Naive thymus-derived CD8-positive, alpha-beta T cell (primary cell): ENCODE measurements at regions not wholly inside any gene's neighbourhood (a gene's known extent, or its start where the extent isn't known, plus 50 kb on each side); places are given as distances from the start of the nearest gene placed in this dataset.

Experiments used
- ATAC-seq, 2 donors: fragments of 150-1000 bp; cut with Tn5 transposase in 1 of 2; sonication (Bioruptor Pico), chemical (Tn5 transposase) in 1 of 2; 1 replicate in 1 of 2; 2 replicates in 1 of 2; pipeline ENCODE4 v1.10.0; 2021; ENCODE audit warnings: mild to moderate bottlenecking in 2 of 2, moderate library complexity in 2 of 2
- POLR2A ChIA-PET: fragments of 350-600 bp; sonication (Branson Sonifier 250); formaldehyde crosslinking; loops from one replicate; lab custom pipeline; 2021; ENCODE audit warnings: antibody characterized with exemption; lab: Charles Lee
- DNase-seq, 10 donors: peaks; one replicate each; pipeline versions ENCODE4 v3.0.0 to v3.0.0-alpha.2; 2020 to 2022
- H3K27ac Mint-ChIP-seq, 10 donors: one replicate each; pipeline ENCODE4 v1.8.0; 2020 to 2022; ENCODE audit warnings: mild to moderate bottlenecking in 10 of 10, mixed read lengths in 10 of 10, moderate library complexity in 4 of 10, inconsistent platforms in 1 of 10
- H3K27me3 Mint-ChIP-seq, 5 donors: one replicate each; pipeline ENCODE4 v1.8.0; 2021 to 2022; ENCODE audit warnings: mixed read lengths in 5 of 5
- H3K36me3 Mint-ChIP-seq, 3 donors: one replicate each; pipeline ENCODE4 v1.8.0; 2020 to 2022; ENCODE audit warnings: mixed read lengths in 3 of 3, mild to moderate bottlenecking in 2 of 3, inconsistent platforms in 1 of 3
- H3K4me1 Mint-ChIP-seq, 4 donors: one replicate each; pipeline ENCODE4 v1.8.0; 2021 to 2022; ENCODE audit warnings: mixed read lengths in 4 of 4
- H3K4me3 Mint-ChIP-seq, 10 donors: one replicate each; pipeline ENCODE4 v1.8.0; 2020 to 2022; ENCODE audit warnings: mild to moderate bottlenecking in 10 of 10, mixed read lengths in 10 of 10, moderate library complexity in 6 of 10, inconsistent platforms in 1 of 10
- H3K9me3 Mint-ChIP-seq, 9 donors: one replicate each; pipeline ENCODE4 v1.8.0; 2020 to 2022; ENCODE audit warnings: mixed read lengths in 9 of 9, mild to moderate bottlenecking in 3 of 9, inconsistent platforms in 1 of 9, moderate library complexity in 1 of 9

DNA sequence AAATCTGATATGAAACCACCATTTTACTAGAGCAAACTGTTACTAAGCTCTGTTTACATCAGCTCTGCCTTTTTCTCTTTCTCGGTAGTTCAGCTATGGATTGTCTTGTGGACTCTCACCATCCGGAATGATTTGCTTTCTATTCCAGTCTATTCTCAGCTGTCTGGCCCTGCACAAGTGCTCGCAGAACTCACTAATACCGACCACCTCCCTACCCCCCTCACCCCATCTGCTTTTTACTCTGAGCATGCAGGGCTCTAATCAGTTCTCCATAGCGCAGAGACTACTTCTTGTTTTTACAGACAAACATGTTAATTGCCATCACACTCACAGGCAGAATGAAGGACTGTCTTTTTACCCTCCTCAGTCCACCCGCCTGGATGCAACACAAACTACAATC, 180.7 kb upstream of the POU3F3 start:
- POLR2A ChIA-PET, result no interaction called here

DNA sequence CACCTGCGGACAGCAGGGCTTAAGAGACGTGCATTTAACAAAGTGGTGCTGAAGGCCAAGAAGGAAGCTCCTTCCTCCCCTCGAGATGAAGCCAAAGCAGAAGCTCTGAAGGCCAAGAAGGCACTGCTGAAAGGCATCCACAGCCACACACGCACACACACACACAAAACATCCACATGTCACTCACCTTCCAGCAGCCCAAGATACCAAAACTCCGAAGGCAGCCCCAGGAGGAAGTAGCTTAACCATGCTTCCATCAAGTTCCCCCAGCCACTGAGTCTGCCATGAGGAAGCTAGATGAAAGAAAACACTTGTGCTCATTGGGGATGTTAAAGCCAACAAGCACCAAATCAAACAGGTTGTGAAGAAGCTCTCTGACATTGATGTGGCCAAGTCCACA, 175.7 kb upstream of the POU3F3 start:
- H3K4me3 Mint-ChIP-seq, result no peak overlapping the region
- H3K4me1 Mint-ChIP-seq, result no peaks in the 10 kb centered on the region
- ATAC-seq (no peak), DNase-seq (no peak)
- POLR2A ChIA-PET, result no interaction called here
- no peak overlapping the region for H3K27ac Mint-ChIP-seq
- H3K36me3 Mint-ChIP-seq, result no peaks in the 10 kb centered on the region
- peaks cover 0 to 5% (median 0%) of the 10 kb centered on the region in 9 donors for H3K9me3 Mint-ChIP-seq
- H3K27me3 Mint-ChIP-seq, result peaks cover 1 to 24% (median 7%) of the 10 kb centered on the region in 5 donors

More for the DNA sequence above, 180.7 kb upstream of the POU3F3 start:
- no peak for DNase-seq
- peaks cover 0 to 5% (median 0%) of the 10 kb centered on the region in 9 donors for H3K9me3 Mint-ChIP-seq
- ATAC-seq, result no peak
- H3K27me3 Mint-ChIP-seq, result peaks cover 5 to 30% (median 12%) of the 10 kb centered on the region in 5 donors
- H3K4me1 Mint-ChIP-seq, result no peaks in the 10 kb centered on the region
- H3K4me3 Mint-ChIP-seq, result no peak overlapping the region
- no peak overlapping the region for H3K27ac Mint-ChIP-seq
- no peaks in the 10 kb centered on the region for H3K36me3 Mint-ChIP-seq

DNA sequence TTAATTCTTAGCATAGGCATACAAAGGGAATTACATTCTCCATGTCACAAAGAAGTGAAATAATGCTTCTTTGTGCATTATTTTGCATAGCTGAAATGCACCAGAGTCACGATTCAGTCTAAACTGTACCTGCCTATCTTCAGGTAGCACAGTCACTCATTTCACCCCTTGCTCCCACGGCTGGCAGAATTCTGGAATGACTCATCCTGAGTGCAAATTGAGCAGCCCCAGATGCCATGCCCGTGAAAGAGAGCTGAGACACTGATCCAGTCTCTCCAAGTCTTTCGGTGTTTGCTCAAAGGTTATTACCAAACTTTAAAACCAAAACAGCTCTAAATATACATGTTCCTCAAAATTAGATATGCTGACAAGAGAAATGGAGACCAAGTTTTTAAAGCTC, 168.3 kb upstream of the POU3F3 start:
- H3K9me3 Mint-ChIP-seq, result no peaks in the 10 kb centered on the region
- POLR2A ChIA-PET, result no interaction called here

DNA sequence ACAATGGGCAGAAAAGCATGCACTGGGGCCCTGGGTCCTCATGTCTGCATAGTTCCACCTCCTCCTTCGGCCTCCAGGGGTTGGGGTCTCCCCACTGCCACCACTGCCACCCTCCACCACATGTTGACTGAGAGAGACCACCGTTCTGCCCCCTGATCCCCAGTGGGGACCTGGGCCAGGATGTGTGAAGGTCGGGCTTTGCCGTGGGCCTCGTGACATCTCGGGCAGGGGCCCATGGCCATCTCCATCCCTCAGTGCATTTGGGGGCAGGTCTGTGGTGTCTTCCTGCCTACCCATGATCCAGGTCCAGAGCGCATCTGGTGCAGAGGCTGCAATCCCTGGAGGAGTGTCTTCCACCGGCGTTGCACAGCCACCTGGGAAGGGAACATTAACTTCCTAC, 166.8 kb upstream of the POU3F3 start:
- no peak overlapping the region for H3K27ac Mint-ChIP-seq
- no peaks in the 10 kb centered on the region for H3K36me3 Mint-ChIP-seq
- POLR2A ChIA-PET, result no interaction called here
- no peak for DNase-seq
- no peaks in the 10 kb centered on the region for H3K4me1 Mint-ChIP-seq
- ATAC-seq, result no peak
- H3K9me3 Mint-ChIP-seq, result peaks cover 0 to 4% (median 0%) of the 10 kb centered on the region in 9 donors
- H3K27me3 Mint-ChIP-seq, result peaks cover 0 to 4% (median 0%) of the 10 kb centered on the region in 5 donors
- H3K4me3 Mint-ChIP-seq, result no peak overlapping the region

More for the DNA sequence above, 168.3 kb upstream of the POU3F3 start:
- Mint-ChIP-seq H3K27me3 (peaks cover 0 to 4% (median 0%) of the 10 kb centered on the region in 5 donors), H3K36me3 (no peaks in the 10 kb centered on the region), H3K4me1 (no peaks in the 10 kb centered on the region), H3K4me3 (no peak overlapping the region), H3K27ac (peak overlapping the region in 1 of 10 donors; percentile 15)
- no peak for DNase-seq
- ATAC-seq, result no peak

DNA sequence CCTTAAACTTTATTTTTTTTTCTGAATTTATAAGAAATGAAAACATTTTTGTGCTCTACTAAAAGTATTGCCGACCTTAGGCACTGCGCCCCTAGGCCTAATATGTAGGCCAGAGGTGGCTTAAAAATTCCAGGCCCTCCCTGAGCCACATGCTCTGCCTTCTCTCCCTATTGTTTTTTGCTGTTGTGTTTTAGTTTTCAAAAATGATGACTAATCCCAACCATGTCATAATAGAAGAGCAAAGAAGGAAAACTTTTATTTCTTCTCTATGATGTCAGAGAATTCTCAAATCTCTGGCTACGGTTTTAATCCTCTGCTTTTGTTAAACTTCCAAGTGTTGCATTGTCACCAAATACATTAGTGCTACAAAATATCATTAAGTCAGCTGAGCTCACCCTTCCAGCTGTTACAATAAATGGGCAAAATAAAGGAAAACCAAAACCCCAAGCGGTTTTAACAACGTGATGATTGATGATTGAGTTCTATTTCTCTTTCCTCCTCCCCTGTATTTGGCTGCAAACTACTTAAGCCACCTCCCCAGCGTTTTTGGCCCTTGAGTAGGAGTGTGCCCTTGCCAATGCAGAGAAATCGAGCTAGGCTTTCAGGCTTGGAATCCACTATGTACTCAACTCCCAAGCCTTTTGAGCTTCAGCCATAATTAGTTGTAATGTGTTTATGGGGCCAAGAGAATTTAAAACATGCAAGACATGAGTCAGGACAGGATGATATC, 163.5 kb upstream of the POU3F3 start:
- peaks cover 0 to 4% (median 0%) of the 10 kb centered on the region in 5 donors for H3K27me3 Mint-ChIP-seq
- H3K4me1 Mint-ChIP-seq, result no peaks in the 10 kb centered on the region
- DNase-seq (no peak), ATAC-seq (no peak)
- H3K27ac Mint-ChIP-seq, result no peak overlapping the region
- H3K9me3 Mint-ChIP-seq, result peaks cover 0 to 8% (median 0%) of the 10 kb centered on the region in 9 donors
- POLR2A ChIA-PET, result no interaction called here
- no peak overlapping the region for H3K4me3 Mint-ChIP-seq
- no peaks in the 10 kb centered on the region for H3K36me3 Mint-ChIP-seq

DNA sequence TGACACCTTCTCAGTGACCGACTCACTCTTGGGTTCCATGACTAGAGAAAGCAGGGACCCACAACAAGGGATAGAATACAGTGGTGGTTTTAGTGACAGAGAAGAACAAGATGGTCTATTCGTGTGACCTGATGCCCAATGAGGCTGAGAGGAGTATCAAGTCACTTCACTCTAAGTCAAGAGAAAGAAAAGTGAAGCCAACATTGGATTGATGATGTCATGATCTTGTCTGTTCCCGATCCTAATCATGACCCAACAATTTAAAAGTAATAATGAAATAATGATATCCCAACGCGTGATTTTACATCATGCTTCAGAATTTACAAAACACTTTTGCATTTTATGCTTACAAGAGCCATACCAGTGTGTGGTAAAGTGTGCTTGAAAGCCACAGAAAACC, 155.6 kb upstream of the POU3F3 start:
- no peak overlapping the region for H3K4me3 Mint-ChIP-seq
- POLR2A ChIA-PET, result no interaction called here
- H3K36me3 Mint-ChIP-seq, result no peaks in the 10 kb centered on the region
- no peak for ATAC-seq
- H3K4me1 Mint-ChIP-seq, result no peaks in the 10 kb centered on the region
- no peak overlapping the region for H3K27ac Mint-ChIP-seq
- H3K27me3 Mint-ChIP-seq, result peaks cover 0 to 4% (median 0%) of the 10 kb centered on the region in 5 donors
- H3K9me3 Mint-ChIP-seq, result no peaks in the 10 kb centered on the region
- no peak for DNase-seq

DNA sequence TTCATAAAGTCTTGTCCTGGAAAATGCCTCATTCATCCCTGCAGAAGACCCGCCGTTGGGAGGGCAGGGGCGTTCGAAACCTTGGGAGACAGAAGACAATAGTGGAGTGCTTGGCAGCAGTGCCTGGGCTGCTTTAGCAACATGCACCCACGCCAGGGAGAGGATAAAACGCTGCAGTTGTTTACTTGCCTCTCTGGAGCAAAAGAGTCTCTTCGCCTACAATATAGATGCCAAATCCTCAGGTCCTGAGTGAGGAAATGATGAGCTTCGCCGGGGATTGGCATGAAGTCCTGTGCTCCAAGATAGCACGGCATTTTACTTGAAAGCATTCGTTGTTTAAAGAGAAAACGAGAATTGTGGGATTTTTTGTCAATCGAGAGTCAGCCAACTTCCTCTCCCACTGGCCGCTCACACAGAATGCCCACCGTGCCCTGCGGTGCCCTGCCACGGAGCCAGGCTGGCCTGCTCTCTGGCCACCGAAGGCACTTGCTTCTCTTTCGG, 152.5 kb upstream of the POU3F3 start:
- no peaks in the 10 kb centered on the region for H3K36me3 Mint-ChIP-seq
- no peak overlapping the region for H3K4me3 Mint-ChIP-seq
- H3K4me1 Mint-ChIP-seq, result no peaks in the 10 kb centered on the region
- POLR2A ChIA-PET, result no interaction called here
- no peak for DNase-seq
- no peaks in the 10 kb centered on the region for H3K9me3 Mint-ChIP-seq
- no peak for ATAC-seq
- H3K27ac Mint-ChIP-seq, result no peak overlapping the region
- H3K27me3 Mint-ChIP-seq, result peaks cover 0 to 4% (median 0%) of the 10 kb centered on the region in 5 donors

DNA sequence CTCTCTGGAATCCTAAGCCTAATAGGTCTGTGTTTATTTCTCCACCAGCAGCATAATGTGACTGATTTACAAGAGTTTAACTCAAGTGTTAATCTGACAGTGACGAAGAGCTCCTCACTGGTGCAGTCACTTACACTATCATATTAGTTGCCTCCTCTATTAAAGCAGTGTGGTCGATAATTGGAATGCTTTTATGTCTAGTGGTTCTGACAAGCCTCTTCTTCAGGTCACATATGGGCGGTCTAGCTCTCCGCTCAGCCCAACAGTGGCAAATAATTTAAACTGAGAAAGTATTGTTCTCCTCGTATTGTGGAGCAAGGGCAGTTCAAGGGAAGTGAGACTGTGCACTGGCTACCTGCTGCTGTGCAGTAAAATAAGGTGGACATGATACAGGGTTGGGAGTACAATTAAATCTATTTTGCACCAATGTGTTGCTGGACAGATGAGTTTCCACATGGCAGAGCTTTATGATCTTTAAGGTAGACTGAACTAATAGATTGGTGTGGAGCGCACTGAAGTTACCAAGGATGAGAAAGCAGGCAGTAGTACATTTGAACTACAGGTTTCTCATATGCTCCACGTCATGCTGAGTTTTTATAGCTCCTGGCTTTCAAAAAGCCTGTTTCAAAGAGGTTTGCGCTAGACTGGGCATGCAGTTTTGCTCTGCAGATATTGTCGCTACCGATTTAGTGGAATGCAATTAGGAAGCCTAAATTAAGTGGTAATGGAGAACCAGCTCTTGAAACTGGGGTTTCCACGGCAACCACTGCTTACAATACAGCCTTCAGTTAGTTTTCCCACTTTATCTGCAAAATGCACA, 151.7 kb upstream of the POU3F3 start:
- no peak overlapping the region for H3K27ac Mint-ChIP-seq
- ATAC-seq, result no peak
- peaks cover 0 to 4% (median 0%) of the 10 kb centered on the region in 5 donors for H3K27me3 Mint-ChIP-seq
- POLR2A ChIA-PET, result no interaction called here
- no peaks in the 10 kb centered on the region for H3K4me1 Mint-ChIP-seq
- H3K36me3 Mint-ChIP-seq, result no peaks in the 10 kb centered on the region
- H3K4me3 Mint-ChIP-seq, result no peak overlapping the region
- DNase-seq, result no peak
- no peaks in the 10 kb centered on the region for H3K9me3 Mint-ChIP-seq

DNA sequence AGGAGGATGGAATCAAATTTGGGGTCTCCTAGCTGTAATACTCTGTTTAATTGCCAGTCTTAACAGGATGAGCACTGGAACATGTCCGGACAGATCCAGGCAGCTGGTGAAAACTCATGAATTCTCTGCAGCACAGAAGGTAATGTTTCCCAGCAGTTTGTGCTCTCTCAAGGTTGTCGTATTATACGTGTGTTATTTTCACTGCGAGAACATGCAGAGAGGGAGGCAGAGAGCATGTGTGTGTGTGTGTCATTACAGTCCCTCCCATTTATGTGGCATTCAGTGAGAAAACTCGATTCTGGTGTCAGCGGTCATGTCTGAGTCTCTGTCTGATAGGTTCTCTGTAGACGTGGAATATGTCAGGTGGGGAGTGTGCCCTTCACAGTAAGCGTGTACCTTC, 150.2 kb upstream of the POU3F3 start:
- POLR2A ChIA-PET, result no interaction called here
- no peak overlapping the region for H3K27ac Mint-ChIP-seq
- no peak overlapping the region for H3K4me3 Mint-ChIP-seq
- DNase-seq (no peak), ATAC-seq (no peak)
- no peaks in the 10 kb centered on the region for H3K9me3 Mint-ChIP-seq
- no peaks in the 10 kb centered on the region for H3K36me3 Mint-ChIP-seq
- H3K27me3 Mint-ChIP-seq, result no peaks in the 10 kb centered on the region
- H3K4me1 Mint-ChIP-seq, result no peaks in the 10 kb centered on the region

DNA sequence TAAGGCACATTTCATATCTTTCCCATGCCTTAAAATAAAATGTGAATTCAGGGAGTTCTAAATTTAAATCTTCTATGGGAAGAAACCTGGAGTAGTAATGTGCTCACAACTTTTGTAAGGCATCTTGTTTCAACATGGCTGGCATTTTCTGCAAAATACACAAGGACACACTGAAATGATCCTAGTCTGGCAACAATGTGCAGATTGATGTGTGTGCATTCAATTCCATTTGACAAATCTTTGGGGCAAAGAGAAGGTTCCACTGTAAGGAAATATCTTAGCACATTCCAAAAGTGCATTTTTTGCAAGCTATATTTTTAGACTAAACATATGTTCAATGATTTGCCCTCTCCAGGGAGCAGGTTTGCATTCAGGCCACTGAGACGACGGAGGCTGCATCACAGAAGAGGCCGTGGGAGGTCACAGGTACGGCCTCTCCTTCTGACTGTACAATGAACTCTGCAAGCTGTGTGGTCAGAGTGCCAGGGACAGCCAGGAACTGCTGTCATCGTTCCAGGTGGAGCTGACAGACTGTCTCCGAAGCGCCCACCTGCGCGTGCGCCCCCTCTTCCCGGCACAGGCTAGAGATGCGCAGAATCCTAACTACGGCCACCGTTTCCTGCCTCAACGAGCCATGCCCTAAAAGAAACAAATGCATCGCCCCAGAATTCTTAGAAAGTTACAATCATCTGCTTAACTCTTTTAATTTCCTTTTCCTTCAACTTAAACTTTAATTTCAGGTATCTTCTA, 149.2 kb upstream of the POU3F3 start:
- POLR2A ChIA-PET, result no interaction called here
- H3K4me3 Mint-ChIP-seq, result no peak overlapping the region
- no peaks in the 10 kb centered on the region for H3K27me3 Mint-ChIP-seq
- ATAC-seq (no peak), DNase-seq (no peak)
- no peak overlapping the region for H3K27ac Mint-ChIP-seq
- H3K4me1 Mint-ChIP-seq, result no peaks in the 10 kb centered on the region
- H3K9me3 Mint-ChIP-seq, result no peaks in the 10 kb centered on the region
- no peaks in the 10 kb centered on the region for H3K36me3 Mint-ChIP-seq

DNA sequence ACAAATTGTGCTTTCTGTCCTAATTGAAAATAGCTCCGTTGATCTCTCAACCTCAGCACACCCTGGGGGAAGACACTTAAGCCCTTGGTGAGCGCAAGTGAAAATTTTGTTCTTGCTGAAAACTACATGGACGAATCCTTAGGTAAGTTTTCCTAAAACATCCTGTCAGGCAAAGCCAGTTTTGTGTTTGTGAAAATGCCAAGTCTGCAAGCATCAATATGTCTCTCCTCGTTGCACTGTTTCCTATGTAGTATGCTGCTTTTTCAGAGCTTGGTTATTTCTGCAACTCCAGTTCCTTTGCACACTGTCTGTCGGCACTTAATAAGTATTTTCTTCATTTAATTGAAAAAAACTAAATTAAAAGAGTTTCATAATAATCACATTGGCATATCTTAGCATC, 146.9 kb upstream of the POU3F3 start:
- Mint-ChIP-seq H3K4me1 (no peaks in the 10 kb centered on the region), H3K27me3 (no peaks in the 10 kb centered on the region), H3K27ac (no peak overlapping the region), H3K9me3 (no peaks in the 10 kb centered on the region), H3K4me3 (no peak overlapping the region), H3K36me3 (no peaks in the 10 kb centered on the region)
- POLR2A ChIA-PET, result no interaction called here
- DNase-seq (no peak), ATAC-seq (no peak)

DNA sequence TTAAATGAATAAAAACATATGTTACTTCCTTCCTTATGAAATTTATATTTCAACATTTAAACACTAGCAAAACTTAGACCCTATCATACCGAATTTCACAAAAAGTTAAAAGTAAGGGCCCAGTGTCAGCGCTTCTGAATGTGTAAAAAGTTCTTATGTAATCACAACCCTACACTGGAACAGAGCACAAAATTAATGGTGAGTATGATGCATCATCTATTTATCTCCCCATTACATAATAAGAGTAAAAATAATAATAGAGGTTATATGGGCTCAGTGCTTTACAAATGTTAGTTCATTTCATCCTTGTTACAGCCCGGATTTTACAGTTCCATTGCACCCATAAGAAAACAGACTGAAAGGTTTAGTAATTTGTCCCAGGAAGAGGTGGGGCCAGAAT, 144.9 kb upstream of the POU3F3 start:
- Mint-ChIP-seq H3K27me3 (peaks cover 0 to 5% (median 0%) of the 10 kb centered on the region in 5 donors), H3K4me1 (no peaks in the 10 kb centered on the region), H3K9me3 (peaks cover 0 to 12% (median 0%) of the 10 kb centered on the region in 9 donors), H3K4me3 (no peak overlapping the region), H3K27ac (no peak overlapping the region), H3K36me3 (no peaks in the 10 kb centered on the region)
- POLR2A ChIA-PET, result no interaction called here
- ATAC-seq (no peak), DNase-seq (no peak)

DNA sequence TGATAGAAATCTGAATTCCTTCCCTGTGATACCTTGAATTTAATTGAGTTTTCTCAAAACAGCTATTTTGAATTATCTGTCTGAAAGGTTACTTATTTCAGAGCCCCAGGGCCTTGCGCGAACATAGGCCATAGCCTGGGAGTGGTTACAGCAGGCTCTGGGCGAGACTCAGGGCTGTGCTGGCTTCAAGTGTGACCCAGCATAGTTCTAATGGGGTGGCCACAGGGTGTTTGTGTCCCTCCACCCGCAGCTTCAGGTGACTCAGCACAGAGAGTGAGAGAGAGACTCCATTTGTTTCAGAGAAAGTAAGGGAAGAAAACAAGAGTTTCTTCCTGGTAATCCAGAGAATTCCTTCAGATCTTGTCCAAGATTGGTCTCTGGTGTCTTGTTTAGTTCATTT, 137.9 kb upstream of the POU3F3 start:
- POLR2A ChIA-PET, result no interaction called here
- no peak for ATAC-seq
- no peak overlapping the region for H3K27ac Mint-ChIP-seq
- H3K36me3 Mint-ChIP-seq, result no peaks in the 10 kb centered on the region
- H3K4me3 Mint-ChIP-seq, result no peak overlapping the region
- H3K4me1 Mint-ChIP-seq, result no peaks in the 10 kb centered on the region
- H3K9me3 Mint-ChIP-seq, result peaks cover 0 to 12% (median 1%) of the 10 kb centered on the region in 9 donors
- peaks cover 0 to 10% (median 2%) of the 10 kb centered on the region in 5 donors for H3K27me3 Mint-ChIP-seq
- no peak for DNase-seq
